ENCODE measurements at regions not wholly inside any gene's neighbourhood (a gene's known extent, or its start where the extent isn't known, plus 50 kb on each side); places are given as distances from the start of the nearest gene placed in this dataset.
A peak's percentile ranks its signal among the peaks of the same experiment; 100 is the strongest.
"Not testable (repeated sequence)": the region's sequence is repeated elsewhere in the genome, so short reads cannot be mapped to it uniquely, and the experiment has no call there.

DNA sequence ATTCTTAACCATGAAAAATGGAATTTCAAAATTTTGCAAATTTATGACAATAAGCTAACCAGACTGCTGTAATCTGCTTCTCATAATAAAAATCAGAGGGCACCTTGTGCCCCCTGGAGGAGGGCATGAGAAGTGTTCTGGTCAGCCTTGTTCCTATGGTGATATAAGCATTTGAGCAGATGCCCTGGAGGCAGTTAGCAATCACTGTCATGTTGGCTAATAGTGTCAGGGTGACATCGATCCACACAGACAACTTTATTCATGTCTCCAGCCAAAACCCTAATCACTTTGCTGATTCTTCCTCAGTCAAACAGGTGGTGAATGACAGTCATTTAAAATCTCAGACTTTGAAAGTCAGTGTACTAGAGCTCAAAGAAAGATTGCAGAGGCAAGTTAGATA, 943.0 kb downstream of the GALC start:
- peak; percentile 20 for DNase-seq (ENCODE audit: low spot score)

DNA sequence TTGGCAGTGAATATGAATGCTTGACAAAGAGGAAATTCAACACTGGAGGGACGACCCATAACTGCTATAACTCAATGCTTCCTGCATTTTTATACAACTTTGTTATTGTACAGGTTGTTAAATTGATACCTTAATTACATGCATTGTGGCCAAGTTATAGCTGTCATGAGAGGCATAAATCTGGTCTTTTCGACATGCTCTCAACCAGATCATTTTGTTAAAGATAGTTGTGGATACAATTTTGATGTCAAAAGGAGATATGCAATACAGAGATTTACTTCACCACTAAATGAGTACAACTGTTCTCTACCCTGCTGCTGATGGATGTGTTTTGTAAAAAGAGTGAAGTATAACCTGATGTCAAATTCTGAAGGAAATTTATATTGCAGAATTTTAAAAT, 946.0 kb downstream of the GALC start:
- DNase-seq (ENCODE audit: low spot score), result no peak

DNA sequence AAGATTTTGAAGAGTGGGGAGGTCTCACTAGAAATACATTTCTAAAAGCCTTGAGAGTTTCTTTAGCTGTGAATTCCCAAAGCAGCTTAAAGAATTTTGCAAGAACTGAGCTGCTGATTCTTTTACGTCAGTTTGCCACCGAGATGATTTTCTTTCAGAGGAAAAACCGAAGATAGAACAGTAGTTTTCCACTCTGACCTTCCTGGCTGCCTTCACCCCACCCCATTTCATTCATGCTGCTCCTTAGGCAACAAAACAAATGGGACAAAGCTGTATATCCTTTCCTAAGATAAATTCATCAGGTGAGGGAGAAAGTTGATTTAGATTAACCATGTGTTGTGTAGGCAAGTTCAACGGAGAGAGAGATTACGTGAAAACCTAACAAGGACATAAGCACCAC, 947.0 kb downstream of the GALC start:
- DNase-seq (ENCODE audit: low spot score), result no peak

DNA sequence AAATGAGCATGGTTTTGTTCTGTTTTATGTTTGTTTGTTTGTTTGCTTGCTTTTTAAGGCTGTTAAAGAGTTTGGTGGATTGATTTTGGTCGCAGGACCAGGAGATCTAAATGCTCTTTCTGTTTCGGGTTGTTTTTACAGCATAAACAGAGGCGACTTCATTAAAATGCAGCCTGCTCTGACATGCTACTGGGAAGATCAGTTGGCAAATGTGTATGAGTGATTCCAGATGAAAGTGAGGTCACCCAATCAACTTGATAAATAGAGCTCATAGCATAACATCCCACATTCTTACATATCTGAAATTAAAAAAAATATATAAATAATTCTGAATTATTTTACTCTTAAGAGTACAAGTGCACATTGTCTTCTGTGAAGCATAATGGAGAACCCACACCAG, 947.7 kb downstream of the GALC start:
- DNase-seq (ENCODE audit: low spot score), result no peak

DNA sequence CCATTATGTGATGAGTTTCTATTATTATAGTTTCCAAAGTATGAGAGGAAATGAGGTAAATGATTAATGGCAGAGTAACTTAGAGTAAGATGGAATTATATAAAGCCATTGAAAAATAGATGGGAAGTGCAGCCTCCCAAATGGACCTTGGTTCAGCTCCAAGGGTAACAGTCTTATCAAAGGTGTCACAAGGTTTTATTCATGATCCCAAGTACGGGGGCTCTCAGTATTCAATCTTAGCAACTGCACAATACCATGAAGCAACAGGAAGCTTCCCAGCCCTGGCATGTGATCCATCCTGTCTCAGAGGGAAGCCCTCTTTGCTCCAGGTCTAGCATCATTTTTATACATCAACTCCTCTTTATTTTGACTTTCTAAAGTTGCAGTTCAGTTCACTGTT, 948.2 kb downstream of the GALC start:
- no peak for DNase-seq (ENCODE audit: low spot score)

DNA sequence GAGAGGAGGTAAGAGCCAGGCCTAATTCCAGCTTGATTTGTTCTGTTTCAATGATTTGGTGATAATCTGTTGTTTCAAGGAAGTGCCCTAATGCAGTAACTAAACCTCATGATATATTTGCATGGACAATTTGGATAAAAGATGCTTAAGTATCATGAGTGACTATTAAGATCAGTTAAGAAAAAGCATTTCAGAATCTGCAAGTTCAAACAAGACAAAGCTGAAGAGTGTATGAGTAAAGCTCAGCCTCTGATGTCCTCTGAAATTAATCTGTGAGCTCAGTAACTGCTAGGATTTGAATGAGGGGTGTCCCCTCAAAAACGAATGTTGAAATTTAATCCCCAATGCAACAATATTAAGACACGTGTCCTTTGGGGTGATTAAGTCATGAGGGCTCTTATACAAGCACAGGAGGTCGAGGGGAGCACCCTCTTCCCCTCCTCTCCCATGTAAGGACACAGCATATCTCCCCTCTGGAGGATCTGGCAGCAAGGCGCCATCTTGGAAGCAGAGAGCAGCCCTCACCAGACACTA, 949.2 kb downstream of the GALC start:
- DNase-seq (ENCODE audit: low spot score), result no peak

DNA sequence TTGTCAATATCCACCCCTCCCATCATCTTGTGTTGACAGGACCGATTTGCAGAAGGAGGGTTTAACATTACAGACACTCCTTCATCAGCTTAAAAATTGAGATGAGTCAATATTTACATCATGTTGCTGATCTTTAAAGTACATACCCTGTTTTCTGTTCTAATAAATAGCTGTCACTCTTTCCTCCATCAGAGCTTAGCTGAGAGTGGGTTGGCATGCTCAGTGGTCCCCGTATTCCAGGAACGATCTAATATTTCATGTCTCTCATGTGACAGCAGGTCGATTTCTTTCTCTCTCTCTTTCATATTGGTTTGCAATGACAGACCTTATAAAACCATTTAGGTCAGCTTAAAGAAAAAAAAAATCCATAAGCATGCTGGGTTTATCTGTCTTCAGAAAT, 950.6 kb downstream of the GALC start:
- DNase-seq (ENCODE audit: low spot score), result no peak

DNA sequence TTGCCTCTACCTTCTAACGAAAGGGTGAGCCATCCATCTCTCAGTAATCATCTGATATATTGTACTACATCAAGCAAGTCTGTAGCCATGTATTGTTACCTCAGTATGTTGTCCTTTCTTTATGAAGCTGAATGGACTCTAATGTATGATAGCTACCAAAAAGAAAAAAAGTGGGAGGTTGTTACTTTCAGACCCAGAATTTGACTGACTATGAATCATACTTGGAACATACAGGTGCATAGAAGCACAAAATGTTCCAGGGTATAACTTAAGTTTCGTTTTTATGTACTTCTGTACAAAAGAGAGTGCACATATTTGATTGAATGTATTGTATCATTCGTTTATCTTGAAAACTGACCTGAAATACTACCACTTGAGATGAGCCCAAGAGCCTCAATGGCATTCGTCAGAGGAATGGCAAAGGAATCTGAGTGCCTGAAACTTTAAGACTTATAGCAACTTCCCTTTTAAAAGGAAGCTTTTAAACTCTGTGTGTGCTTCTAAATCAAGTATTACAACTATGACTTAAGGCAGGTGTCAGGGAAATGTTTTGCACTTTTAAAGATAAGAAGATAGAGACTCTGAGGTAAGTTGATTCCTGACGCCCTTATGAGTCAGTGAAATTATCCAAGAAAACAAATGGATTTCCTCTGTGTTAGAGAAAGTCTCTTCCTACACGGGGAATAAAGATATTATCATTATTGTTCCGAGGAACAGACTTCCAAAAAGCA, 951.5 kb downstream of the GALC start:
- no peak for DNase-seq (ENCODE audit: low spot score)

DNA sequence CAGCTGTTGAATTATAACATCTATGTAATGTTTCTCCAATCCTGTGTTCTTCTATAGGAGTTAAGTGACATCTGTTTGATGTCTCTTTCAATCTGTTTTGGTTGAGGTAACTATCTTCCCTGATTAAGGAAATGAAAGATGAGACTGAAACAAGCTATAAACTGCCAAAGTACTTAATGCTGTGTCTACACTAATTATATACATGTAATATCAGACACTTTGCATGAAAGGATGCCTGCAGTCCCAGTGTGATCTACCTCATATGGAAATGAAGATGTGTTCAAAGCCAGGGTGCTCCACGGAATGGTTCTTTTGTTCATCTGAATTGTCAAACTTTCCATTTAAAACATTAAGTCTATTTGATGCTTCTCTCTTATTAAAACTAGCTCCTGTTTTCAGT, 958.3 kb downstream of the GALC start:
- no peak for DNase-seq (ENCODE audit: low spot score)

DNA sequence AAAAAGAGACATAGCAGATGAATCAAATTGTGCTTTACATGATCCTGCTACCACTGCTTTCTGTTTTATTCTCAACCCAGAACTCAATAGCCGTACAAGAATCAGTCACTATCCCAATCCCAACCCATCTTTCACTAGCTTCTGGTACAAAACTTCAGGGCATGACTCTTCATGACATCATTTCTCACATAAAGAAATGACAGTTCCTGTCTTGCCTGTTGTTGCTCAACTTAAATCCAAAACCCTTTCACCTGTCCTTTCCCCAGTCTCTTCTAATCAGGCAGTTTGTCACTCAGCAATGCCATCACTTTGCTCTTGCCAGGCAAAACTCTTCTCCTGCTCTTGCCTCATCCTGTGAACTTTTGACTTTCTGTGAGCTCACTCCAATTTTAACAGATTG, 962.8 kb downstream of the GALC start:
- DNase-seq (ENCODE audit: low spot score), result no peak

DNA sequence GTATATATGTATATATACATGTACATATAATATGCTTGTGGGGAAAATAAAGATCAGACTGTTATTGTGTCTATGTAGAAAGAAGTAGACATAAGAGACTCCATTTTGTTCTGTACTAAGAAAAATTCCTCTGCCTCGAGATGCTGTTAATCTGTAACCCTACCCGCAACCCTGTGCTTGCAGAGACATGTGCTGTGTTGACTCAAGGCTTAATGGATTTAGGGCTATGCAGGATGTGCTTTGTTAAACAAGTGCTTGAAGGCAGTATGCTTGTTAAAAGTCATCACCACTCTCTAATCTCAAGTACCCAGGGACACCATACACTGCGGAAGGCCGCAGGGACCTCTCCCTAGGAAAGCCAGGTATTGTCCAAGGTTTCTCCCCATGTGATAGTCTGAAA, 972.9 kb downstream of the GALC start:
- not testable (repeated sequence) for DNase-seq (ENCODE audit: low spot score)

DNA sequence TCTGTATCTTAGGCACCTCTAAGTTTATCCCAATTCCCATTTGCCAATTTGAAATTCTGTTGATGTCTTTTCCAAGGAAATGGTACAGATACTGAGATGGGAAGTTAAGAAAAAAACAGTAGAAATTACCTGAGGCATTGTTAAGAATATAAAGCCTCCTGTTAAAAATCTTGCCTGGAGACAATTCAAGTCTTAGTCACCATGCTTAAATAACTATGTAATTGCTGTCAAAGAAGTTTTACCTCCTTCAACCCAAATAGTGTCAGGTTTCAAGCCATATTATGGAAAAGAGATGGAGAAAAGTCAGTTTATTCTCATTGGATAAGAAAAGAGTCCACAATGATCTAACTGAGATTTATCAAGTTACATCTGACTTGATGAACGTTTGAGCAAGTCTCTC, 974.7 kb downstream of the GALC start:
- no peak for DNase-seq (ENCODE audit: low spot score)

DNA sequence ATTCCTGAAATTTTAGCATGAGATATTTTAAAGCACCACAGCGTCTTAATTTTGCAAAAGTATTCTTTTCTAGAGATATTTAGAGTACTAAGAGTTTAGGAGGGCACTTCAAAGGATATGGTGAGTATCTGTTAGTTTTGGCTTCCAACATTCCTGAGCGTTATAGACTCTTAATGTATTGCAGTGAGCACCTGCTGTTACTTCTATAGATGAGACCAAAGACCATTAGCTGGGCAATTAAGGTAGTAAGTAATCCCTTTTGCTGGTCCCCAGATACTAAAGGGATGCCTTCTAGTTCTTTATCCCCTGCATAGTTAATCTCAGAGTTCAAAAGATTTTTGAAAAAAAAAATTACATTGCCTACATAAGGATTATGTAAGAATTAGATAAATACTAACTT, 975.6 kb downstream of the GALC start:
- no peak for DNase-seq (ENCODE audit: low spot score)

DNA sequence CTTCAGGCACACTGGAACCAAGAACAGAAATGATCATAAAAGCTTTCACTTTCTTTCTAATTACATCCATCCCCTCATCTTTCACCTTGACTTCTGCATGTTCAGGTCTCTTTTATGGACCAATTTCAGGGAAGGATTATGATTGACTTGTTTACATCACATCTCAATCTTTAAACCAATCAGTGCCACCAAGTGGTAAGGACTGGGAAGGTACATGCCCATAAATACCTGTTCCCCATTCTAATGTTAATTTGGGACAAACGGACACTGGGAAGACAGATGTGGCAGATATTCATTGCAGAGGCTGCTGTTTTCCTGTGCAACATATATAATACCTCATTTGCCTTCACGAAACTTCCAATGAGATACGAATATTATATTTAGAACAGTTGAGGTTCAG, 978.1 kb downstream of the GALC start:
- DNase-seq (ENCODE audit: low spot score), result peak; percentile 9

DNA sequence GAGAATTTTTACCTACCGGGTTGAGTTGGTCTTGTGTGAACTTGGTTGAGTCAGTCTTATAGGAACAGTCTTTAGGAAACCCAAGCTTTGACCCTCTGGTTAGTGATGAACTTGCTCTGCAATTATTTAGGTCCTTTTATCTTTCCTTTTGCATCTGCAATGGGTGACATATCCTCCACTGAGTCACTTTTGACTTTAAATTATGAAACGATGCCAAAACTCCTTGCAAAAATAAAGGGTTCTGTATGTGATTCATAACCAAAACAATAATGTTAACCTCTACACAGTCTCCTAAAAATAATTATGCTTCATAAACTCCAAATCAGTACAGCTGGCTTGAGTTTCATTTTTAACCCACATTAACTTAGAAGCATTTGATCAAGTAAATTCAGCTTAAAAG, 979.4 kb downstream of the GALC start:
- DNase-seq (ENCODE audit: low spot score), result no peak

DNA sequence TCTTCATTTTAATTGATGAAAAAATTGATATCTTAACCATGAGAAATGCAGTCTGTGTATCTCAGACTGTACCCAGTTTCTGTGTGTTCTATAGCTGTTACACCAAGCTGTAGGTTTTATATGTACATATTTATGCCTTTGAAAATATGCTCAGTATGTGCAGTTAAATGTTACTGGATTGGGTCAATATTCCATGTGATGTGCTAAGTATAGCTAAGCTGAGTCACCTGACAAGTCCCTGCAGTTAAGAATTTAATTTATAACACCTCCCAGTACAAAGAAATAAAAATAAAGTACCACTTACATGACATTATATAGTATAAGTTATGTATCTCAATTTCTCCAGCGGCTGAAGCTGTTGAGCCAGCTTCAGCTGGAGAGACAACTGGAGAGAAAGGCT, 984.0 kb downstream of the GALC start:
- DNase-seq (ENCODE audit: low spot score), result no peak

DNA sequence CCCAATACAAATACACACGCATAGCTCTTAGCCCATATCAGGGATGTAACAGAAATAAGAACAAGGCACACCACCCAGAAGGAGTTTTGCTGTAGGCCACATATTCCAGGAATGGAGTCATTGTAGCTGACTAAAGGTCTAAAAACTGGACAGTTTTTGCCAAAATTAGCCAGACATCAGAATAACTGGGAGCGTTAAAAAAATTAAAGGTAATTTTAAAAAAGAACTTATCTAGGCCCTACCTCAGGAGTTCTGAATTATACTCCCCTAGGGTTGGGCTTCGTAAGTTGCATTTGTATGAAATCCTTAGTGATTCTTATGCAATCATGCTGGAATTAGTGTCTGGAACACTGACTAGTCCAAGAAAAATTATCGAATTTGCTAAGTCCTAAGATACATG, 987.7 kb downstream of the GALC start:
- no peak for DNase-seq (ENCODE audit: low spot score)

DNA sequence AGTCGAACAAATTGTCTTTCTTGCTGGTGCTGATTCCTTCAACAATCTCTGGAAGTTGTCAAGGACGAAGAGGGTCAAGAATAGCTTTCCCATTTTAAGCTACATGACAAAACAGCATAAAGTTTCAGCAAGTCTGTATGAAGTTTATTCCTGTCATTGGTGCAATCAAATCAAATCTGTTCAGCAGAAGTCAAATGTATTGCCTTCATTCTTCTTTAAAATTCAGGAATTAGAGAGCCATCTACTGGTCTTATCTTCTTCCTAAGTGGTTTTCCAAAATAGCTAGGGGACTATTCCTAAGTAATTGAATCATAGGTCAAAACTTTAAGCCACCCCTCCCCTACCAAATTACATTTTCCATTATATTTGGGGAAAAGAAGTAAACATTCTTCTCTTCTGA, 990.2 kb downstream of the GALC start:
- DNase-seq (ENCODE audit: low spot score), result no peak

DNA sequence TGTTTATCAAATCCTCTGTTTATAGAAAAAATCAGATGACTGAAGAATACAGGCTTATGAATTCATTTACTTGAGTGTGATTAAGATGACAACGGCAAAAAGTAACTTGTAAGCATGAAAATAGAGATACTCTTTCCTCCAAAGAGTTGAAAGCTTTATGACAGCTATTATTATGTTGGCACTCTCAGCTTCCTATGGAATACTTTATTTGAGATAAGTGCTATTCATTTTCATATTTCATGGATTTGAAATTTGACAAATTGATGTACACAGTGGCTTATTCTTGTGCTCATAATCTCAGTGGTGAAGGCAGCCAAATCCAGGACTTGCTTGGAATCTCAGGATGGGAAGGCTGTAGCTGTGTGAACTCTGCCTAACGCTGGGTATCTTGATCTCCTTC, 991.6 kb downstream of the GALC start:
- DNase-seq (ENCODE audit: low spot score), result no peak

DNA sequence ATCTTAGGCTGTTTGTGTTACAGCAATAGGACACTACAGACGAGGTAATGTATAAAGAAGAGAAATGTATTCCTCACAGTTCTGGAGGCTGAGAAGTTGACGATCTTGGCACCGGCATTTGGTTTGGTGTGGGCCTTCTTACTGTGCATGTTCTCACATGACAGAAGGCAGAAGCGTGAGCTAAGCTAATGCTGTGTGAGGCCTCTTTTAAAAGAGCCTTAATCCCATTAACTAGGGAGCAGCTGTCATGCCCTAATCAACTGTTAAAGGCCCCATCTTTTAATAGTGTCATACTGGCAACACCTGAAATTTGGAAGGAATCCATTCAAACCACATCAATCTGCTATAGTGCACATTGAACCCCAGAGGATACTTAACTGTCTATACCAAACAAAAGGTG, 992.9 kb downstream of the GALC start:
- DNase-seq (ENCODE audit: low spot score), result no peak

DNA sequence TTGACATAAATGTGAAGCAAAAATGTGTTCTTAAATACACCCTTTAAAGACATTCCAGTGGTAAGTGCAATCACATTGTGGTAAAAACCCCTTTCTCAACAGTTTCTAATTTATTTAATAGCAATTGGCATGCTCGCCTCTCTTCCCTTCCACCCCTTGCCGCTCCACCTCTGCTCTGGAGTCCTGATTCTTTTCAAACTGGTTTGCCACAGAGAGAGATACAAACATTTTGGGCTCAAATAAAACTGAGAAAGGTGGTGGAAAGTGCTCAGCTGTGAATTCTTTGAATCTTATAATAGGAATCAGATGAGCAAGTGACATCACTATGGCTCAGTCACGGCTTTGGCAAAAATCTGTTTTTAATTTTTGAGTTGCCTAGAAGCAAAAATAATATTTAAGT, 993.9 kb downstream of the GALC start:
- no peak for DNase-seq (ENCODE audit: low spot score)

DNA sequence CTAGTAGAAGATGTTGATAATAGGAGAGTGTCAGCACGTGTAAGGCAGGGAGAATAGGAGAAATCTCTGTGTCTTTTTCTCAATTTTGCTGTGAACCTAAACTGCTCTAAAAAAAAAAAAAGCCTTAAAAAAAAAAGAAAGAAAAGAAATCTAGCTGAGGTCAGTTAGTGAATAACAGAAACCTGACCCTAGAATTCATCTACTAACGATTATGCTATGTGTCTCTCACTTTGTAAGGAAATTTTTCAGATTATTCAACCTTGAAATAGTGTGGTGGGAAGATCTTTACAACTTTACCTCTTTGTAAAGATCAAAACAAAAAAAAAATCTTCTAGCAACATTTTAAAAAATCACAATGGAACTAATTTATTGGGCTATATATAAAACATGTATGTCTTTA, 995.7 kb downstream of the GALC start:
- no peak for DNase-seq (ENCODE audit: low spot score)

DNA sequence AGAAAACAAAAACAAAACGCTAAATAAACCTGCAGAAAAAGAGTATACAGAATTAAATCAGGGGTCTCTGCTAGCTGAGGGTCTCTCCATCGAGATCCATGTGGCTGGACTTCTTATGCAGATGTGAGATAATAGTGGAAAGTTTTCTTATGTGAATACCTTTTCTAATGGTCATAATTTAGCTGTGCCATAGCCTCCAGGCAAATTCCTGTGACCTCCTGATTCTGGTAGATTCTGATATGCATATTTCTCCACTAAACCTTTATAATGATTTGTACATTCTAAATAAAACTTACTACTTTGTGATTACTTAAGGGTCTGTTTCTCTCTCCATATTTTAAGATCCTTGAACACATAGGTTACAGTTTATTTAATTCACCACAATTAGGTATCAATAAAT, 1002.6 kb downstream of the GALC start:
- no peak for DNase-seq (ENCODE audit: low spot score)

DNA sequence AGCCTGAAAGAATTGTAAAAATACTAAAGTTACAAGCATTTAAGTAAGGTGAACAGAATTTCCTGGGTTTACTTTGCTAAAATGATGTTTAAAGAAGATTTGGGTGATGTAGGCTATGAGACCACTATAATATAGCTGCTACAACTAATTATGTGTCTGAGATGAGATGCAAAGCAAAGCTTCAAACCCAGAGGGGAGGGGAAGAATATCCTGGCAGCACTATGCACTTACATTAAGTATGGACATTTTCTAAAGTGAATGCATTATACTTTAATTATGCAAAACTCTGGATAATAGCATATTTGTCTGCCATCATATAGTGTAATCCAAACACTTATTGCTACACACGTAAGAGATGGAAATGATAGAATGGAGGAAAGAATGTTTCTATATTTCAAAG, 1003.7 kb downstream of the GALC start:
- DNase-seq (ENCODE audit: low spot score), result no peak

DNA sequence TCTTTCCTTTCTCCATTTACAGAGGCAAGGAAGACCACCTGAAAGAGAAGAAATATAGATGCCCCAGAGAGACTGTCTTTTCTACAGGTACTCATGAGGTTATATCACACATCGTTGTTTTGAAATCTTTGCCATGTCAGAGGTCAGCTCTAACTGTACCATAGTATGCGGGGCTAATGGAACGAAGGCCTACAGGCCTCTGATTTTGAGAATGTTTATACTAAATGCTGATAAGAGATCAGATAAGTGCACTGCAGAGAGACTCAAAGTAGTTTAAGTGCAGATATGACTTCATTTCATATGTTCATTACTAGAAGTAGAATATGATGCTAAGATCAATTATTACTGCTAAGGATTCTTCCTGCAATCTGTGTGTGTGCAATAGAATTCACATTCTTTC, 1005.0 kb downstream of the GALC start:
- no peak for DNase-seq (ENCODE audit: low spot score)
